ENCODE measurements at regions not wholly inside any gene's neighbourhood (a gene's known extent, or its start where the extent isn't known, plus 50 kb on each side); places are given as distances from the start of the nearest gene placed in this dataset.

GRCh38 chr3:118348169-118348557 lies 686.5 kb downstream of the IGSF11 start (continued):
- TF ChIP-seq CBFA2T2 (conservative IDR thresholded peaks at IDR 0.05) (peak; percentile 34), NCOR1 (IDR thresholded peaks at IDR 0.05) (no peak), ARID1B (IDR thresholded peaks at IDR 0.05) (peak; percentile 74), TEAD4 (IDR thresholded peaks at IDR 0.05; ENCODE audit: low read length) (peak; percentile 49), TEAD4 (CRISPR knock-in tag; IDR thresholded peaks at IDR 0.05; ENCODE audit: borderline replicate concordance) (no peak), C11orf30 (IDR thresholded peaks at IDR 0.05; ENCODE audit: low read depth) (no peak), JUND (IDR thresholded peaks at IDR 0.05; ENCODE audit: borderline replicate concordance, low read depth, low read length) (peak; percentile 48; the same call in 1 of the 2 replicates), JUND (tag; IDR thresholded peaks at IDR 0.05; ENCODE audit: borderline replicate concordance, low read depth, low read length) (no peak), FOXA3 (CRISPR knock-in tag; conservative IDR thresholded peaks at IDR 0.05 in 1 of 2, IDR thresholded peaks at IDR 0.05 in 1 of 2) (peak in 1 of 2 experiments; percentile 39; a peak in 1 of 4 replicates), MTA2 (IDR thresholded peaks at IDR 0.05; ENCODE audit: low read depth) (peak; percentile 16; the same call in 1 of the 2 replicates), TCF3 (CRISPR knock-in tag; IDR thresholded peaks at IDR 0.05) (peak; percentile 72), ATF3 (IDR thresholded peaks at IDR 0.05) (peak; percentile 53; the same call in 1 of the 2 replicates), ATF3 (CRISPR knock-in tag; conservative IDR thresholded peaks at IDR 0.05) (no peak)

GRCh38 chr3:118354556-118354955 lies 680.1 kb downstream of the IGSF11 start:
- 0% methylated on average over 1 of the region's 1 CpG for WGBS (ENCODE audit: insufficient coverage, low coverage, missing lambda C conversion rate)
- Histone ChIP-seq H2AFZ (ENCODE audit: low read depth, low read length) (no peak overlapping the region), H3K79me2 (ENCODE audit: control insufficient read depth, insufficient read depth, low read length) (no peaks in the 10 kb centered on the region), H3K27ac (ENCODE audit: extremely low read depth, low read depth, low read length) (no peak overlapping the region), H3K4me3 (no peak overlapping the region), H4K20me1 (replicated peaks; ENCODE audit: control insufficient read depth, insufficient read depth, low read length) (no peaks in the 10 kb centered on the region), H3K9me3 (replicated peaks; ENCODE audit: control insufficient read depth, insufficient read depth, low read depth, low read length) (no peaks in the 10 kb centered on the region), H3K36me3 (ENCODE audit: control insufficient read depth, insufficient read depth, low read length) (no peaks in the 10 kb centered on the region), H3K9ac (ENCODE audit: insufficient read depth in 1 of 2, low read depth in 2 of 2, low read length in 2 of 2) (no peak overlapping the region), H3K27me3 (ENCODE audit: control insufficient read depth in 2 of 2, insufficient read depth in 2 of 2, low read length in 2 of 2) (no peaks in the 10 kb centered on the region), H3K9me1 (ENCODE audit: control insufficient read depth, insufficient read depth, low read length) (no peaks in the 10 kb centered on the region), H3K4me1 (replicated peaks in 1 of 2; ENCODE audit: control insufficient read depth in 2 of 2, insufficient read depth in 2 of 2, low read length in 2 of 2) (no peaks in the 10 kb centered on the region), H3K4me2 (ENCODE audit: insufficient read depth, low read length) (no peak overlapping the region)
- in situ Hi-C loops (cut with MboI): no loop called here
- intact Hi-C loops (cut with micrococcal nuclease): no loop called here
- DNase-seq (ENCODE audit: extremely low read depth in 1 of 4, low spot score in 3 of 4): no peak
- FAIRE-seq: no peak
- ATAC-seq: no peak
- no TSS peak for BruUV-seq (replicated peaks)
- CTCF ChIA-PET (ENCODE audit: low intra/inter-chr PET ratio): no interaction called here
- POLR2A ChIA-PET: no interaction called here
- TF ChIP-seq NFE2 (IDR thresholded peaks at IDR 0.05; ENCODE audit: low read depth) (no peak), ARID4B (CRISPR knock-in tag; IDR thresholded peaks at IDR 0.05) (no peak)

Data from K562 (cell line).